Neural crest cell (in vitro differentiated cells): ENCODE measurements at regions not wholly inside any gene's neighbourhood (a gene's known extent, or its start where the extent isn't known, plus 50 kb on each side); places are given as distances from the start of the nearest gene placed in this dataset.
"Not testable (repeated sequence)": the region's sequence is repeated elsewhere in the genome, so short reads cannot be mapped to it uniquely, and the experiment has no call there.

ENCODE experiments used
- DNase-seq: peaks from one replicate; pipeline ENCODE4 v3.0.0; 2021; ENCODE audit warnings: low read depth, mixed read lengths, low spot score
- H3K27ac Mint-ChIP-seq: one replicate; pipeline ENCODE4 v1.8.0; 2021; ENCODE audit warnings: mild to moderate bottlenecking, mixed read lengths; ENCODE audit not compliant: unreplicated experiment
- H3K27me3 Mint-ChIP-seq: 2 replicates; pipeline ENCODE4 v1.8.0; 2021; ENCODE audit warnings: low read depth, mild to moderate bottlenecking, mixed read lengths
- H3K36me3 Mint-ChIP-seq: 2 replicates; pipeline ENCODE4 v1.8.0; 2021; ENCODE audit warnings: low read depth, mild to moderate bottlenecking, mixed read lengths
- H3K4me1 Mint-ChIP-seq: 2 replicates; pipeline ENCODE4 v1.8.0; 2021; ENCODE audit warnings: mixed read lengths
- H3K4me3 Mint-ChIP-seq: one replicate; pipeline ENCODE4 v1.8.0; 2021; ENCODE audit warnings: mild to moderate bottlenecking, mixed read lengths
- H3K9me3 Mint-ChIP-seq: 2 replicates; pipeline ENCODE4 v1.8.0; 2021; ENCODE audit warnings: mixed read lengths
- CTCF ChIP-seq: fragments of 200-600 bp; sonication (generic); conservative IDR thresholded peaks from 2 replicates; pipeline ENCODE4 v1.5.0; 2021; ENCODE audit warnings: antibody characterized with exemption, mild to moderate bottlenecking

DNA sequence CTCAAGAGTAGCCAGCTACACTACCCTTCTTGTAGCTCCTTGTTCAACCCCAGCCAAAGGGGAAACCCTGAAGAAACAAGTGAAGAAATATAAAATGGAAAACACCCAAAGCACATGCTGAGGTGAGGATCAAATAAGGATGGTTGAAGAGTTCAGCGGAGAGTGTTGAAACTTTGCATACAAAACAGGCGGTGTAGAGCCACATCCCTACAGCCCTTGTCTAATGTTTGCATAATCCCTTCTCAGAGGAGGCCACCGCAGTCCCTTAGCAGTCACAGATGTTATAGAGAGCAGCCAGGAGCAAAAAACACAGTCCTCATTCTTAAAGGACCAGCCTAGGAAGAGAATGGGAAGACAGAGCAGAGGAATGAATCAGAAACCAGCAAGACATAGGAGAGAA, 350.7 kb upstream of the SASH1 start:
- Mint-ChIP-seq H3K9me3 (peaks cover 3% of the 10 kb centered on the region), H3K36me3 (no peaks in the 10 kb centered on the region), H3K27ac (no peak overlapping the region), H3K4me1 (no peaks in the 10 kb centered on the region), H3K4me3 (no peak overlapping the region), H3K27me3 (no peaks in the 10 kb centered on the region)
- TF ChIP-seq CTCF, result no peak
- no peak for DNase-seq

DNA sequence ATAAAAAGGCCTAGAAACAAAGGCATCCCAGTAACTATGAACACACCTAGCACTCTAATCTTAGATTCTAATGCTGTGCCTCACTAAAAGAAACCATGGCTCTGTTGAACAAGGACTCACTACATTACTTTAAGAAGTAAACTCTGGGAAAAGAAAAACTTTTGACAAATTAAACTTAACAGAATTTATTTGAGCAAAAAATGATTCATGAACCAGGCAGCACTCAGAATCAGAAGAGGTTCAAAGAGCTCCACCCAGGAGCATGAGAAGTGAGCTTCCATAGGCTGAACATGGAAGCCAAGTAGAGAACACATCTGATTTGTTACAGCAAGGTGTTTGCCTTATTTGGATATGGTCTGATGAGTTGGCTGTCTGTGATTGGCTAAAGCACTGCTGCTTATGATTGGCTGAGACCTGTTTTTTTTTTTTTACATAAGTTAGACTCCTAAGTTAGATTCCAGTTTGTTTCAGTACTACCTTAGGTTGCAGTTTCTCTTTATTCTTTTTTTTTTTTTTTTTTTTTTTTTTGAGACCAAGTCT, 343.6 kb upstream of the SASH1 start:
- H3K36me3 Mint-ChIP-seq, result no peaks in the 10 kb centered on the region
- no peaks in the 10 kb centered on the region for H3K4me1 Mint-ChIP-seq
- TF ChIP-seq CTCF, result no peak
- H3K27me3 Mint-ChIP-seq, result no peaks in the 10 kb centered on the region
- no peak overlapping the region for H3K27ac Mint-ChIP-seq
- peaks cover 6% of the 10 kb centered on the region for H3K9me3 Mint-ChIP-seq
- no peak overlapping the region for H3K4me3 Mint-ChIP-seq
- no peak for DNase-seq

- no peaks in the 10 kb centered on the region for H3K36me3 Mint-ChIP-seq
These were observed 340.6 kb upstream of the SASH1 start for GRCh38 chr6:148001844-148002642.

DNA sequence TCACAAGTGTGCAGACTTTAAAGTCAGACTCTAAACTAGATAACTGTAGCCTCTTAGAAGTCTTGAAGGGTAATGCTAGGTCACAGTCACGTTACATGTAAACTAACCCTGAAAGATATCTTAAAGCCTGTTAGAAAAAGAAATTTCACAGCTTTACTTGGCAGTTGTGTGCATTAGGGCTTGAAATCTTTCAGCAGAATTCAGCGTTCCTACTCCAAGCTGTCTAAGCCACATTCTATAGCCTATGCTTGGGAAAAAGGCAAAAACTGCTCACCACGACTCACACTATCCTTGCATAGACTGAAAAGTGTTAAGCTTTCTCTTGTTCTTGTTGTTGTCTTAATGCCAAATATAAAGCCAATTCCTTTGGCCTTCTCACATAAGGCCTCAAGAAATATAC, 338.0 kb upstream of the SASH1 start:
- H3K4me1 Mint-ChIP-seq, result no peaks in the 10 kb centered on the region
- H3K27ac Mint-ChIP-seq, result no peak overlapping the region
- no peaks in the 10 kb centered on the region for H3K9me3 Mint-ChIP-seq
- H3K36me3 Mint-ChIP-seq, result no peaks in the 10 kb centered on the region
- no peak for TF ChIP-seq CTCF
- no peak overlapping the region for H3K4me3 Mint-ChIP-seq
- no peaks in the 10 kb centered on the region for H3K27me3 Mint-ChIP-seq
- no peak for DNase-seq

More at GRCh38 chr6:148001844-148002642, 340.6 kb upstream of the SASH1 start:
- DNase-seq, result no peak
- TF ChIP-seq CTCF, result no peak
- no peaks in the 10 kb centered on the region for H3K4me1 Mint-ChIP-seq
- H3K9me3 Mint-ChIP-seq, result peaks cover 3% of the 10 kb centered on the region
- H3K27ac Mint-ChIP-seq, result no peak overlapping the region
- H3K27me3 Mint-ChIP-seq, result no peaks in the 10 kb centered on the region
- H3K4me3 Mint-ChIP-seq, result no peak overlapping the region

DNA sequence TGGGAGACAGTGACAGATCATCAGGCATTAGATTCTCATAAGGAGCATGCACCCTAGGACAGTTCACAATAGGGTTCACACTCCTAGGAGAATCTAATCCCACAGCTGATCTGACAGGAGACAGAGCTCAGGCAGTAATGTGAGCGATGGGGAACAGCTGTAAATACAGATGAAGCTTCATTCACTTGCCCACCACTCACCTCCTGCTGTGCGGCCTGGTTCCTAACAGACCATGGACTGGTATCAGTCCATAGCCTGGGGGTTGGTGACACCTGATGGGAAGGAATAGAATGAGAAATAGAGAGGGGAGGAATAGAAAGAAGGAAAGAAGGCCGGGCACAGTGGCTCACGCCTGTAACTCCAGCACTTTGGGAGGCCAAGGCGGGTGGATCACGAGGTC, 336.8 kb upstream of the SASH1 start:
- H3K4me1 Mint-ChIP-seq, result no peaks in the 10 kb centered on the region
- H3K27ac Mint-ChIP-seq, result no peak overlapping the region
- no peak for DNase-seq
- peaks cover 5% of the 10 kb centered on the region for H3K9me3 Mint-ChIP-seq
- no peak for TF ChIP-seq CTCF
- peaks cover 10% of the 10 kb centered on the region for H3K36me3 Mint-ChIP-seq
- H3K4me3 Mint-ChIP-seq, result no peak overlapping the region
- no peaks in the 10 kb centered on the region for H3K27me3 Mint-ChIP-seq

- H3K9me3 Mint-ChIP-seq, DNase-seq, H3K27ac Mint-ChIP-seq, H3K4me3 Mint-ChIP-seq, H3K4me1 Mint-ChIP-seq, H3K27me3 Mint-ChIP-seq: not testable (repeated sequence)
- H3K36me3 Mint-ChIP-seq, result peaks cover 17% of the 10 kb centered on the region
These were observed 332.1 kb upstream of the SASH1 start for GRCh38 chr6:148010516-148010915.
